Nephron (organoid): ENCODE measurements at regions not wholly inside any gene's neighbourhood (a gene's known extent, or its start where the extent isn't known, plus 50 kb on each side); places are given as distances from the start of the nearest gene placed in this dataset.

Experiments
- H3K27ac Mint-ChIP-seq, 3 experiments: 2 replicates each; pipeline ENCODE4 v1.8.0; 2020; ENCODE audit warnings: mixed read lengths in 3 of 3, mild to moderate bottlenecking in 2 of 3, moderate library complexity in 1 of 3
- H3K27me3 Mint-ChIP-seq: 2 replicates; pipeline ENCODE4 v1.8.0; 2021; ENCODE audit warnings: low read depth, mild to moderate bottlenecking, moderate library complexity, mixed read lengths
- H3K36me3 Mint-ChIP-seq: 2 replicates; pipeline ENCODE4 v1.8.0; 2020; ENCODE audit warnings: low read depth, mixed read lengths
- H3K4me1 Mint-ChIP-seq: 2 replicates; pipeline ENCODE4 v1.8.0; 2020; ENCODE audit warnings: mixed read lengths
- H3K4me3 Mint-ChIP-seq, 3 experiments: 2 replicates each; pipeline ENCODE4 v1.8.0; 2020; ENCODE audit warnings: mild to moderate bottlenecking in 3 of 3, mixed read lengths in 3 of 3, moderate library complexity in 2 of 3
- H3K9me3 Mint-ChIP-seq: 2 replicates; pipeline ENCODE4 v1.8.0; 2020; ENCODE audit warnings: mixed read lengths
- CTCF ChIP-seq, 3 experiments: fragments of 200-600 bp; sonication (generic); IDR thresholded peaks; one replicate each; pipeline ENCODE4 v1.5.0; 2021; ENCODE audit warnings: antibody characterized with exemption in 3 of 3; ENCODE audit not compliant: unreplicated experiment in 3 of 3

GRCh38 chr1:80769208-80769750 is 1031.5 kb upstream of the ADGRL2 start:
- H3K27me3 Mint-ChIP-seq, result no peaks in the 10 kb centered on the region
- no peaks in the 10 kb centered on the region for H3K9me3 Mint-ChIP-seq
- no peak for TF ChIP-seq CTCF (IDR thresholded peaks at IDR 0.05; ENCODE audit: unreplicated experiment in 3 of 3)
- H3K4me3 Mint-ChIP-seq, result no peak overlapping the region
- H3K4me1 Mint-ChIP-seq, result peaks cover 5% of the 10 kb centered on the region
- no peaks in the 10 kb centered on the region for H3K36me3 Mint-ChIP-seq
- H3K27ac Mint-ChIP-seq, result no peak overlapping the region

GRCh38 chr1:80767711-80768110 is 1033.0 kb upstream of the ADGRL2 start:
- Mint-ChIP-seq H3K36me3 (no peaks in the 10 kb centered on the region), H3K27ac (no peak overlapping the region), H3K4me3 (no peak overlapping the region), H3K9me3 (no peaks in the 10 kb centered on the region), H3K27me3 (no peaks in the 10 kb centered on the region), H3K4me1 (peaks cover 5% of the 10 kb centered on the region)
- TF ChIP-seq CTCF (IDR thresholded peaks at IDR 0.05; ENCODE audit: unreplicated experiment in 3 of 3), result no peak

GRCh38 chr1:80759354-80759753 is 1041.4 kb upstream of the ADGRL2 start:
- Mint-ChIP-seq H3K36me3 (no peaks in the 10 kb centered on the region), H3K4me1 (no peaks in the 10 kb centered on the region), H3K27ac (no peak overlapping the region), H3K27me3 (no peaks in the 10 kb centered on the region), H3K4me3 (no peak overlapping the region), H3K9me3 (no peaks in the 10 kb centered on the region)
- TF ChIP-seq CTCF (IDR thresholded peaks at IDR 0.05; ENCODE audit: unreplicated experiment in 3 of 3), result no peak

- no peak for TF ChIP-seq CTCF (IDR thresholded peaks at IDR 0.05; ENCODE audit: unreplicated experiment in 3 of 3)
- peaks cover 6% of the 10 kb centered on the region for H3K9me3 Mint-ChIP-seq
- no peak overlapping the region for H3K4me3 Mint-ChIP-seq
- H3K36me3 Mint-ChIP-seq, result peaks cover 1% of the 10 kb centered on the region
- no peaks in the 10 kb centered on the region for H3K27me3 Mint-ChIP-seq
- no peak overlapping the region for H3K27ac Mint-ChIP-seq
- H3K4me1 Mint-ChIP-seq, result no peaks in the 10 kb centered on the region
Observed at GRCh38 chr1:80755944-80756343, 1044.8 kb upstream of the ADGRL2 start.

- Mint-ChIP-seq H3K36me3 (peaks cover 7% of the 10 kb centered on the region), H3K4me1 (no peaks in the 10 kb centered on the region), H3K9me3 (peaks cover 11% of the 10 kb centered on the region), H3K27ac (no peak overlapping the region), H3K27me3 (no peaks in the 10 kb centered on the region), H3K4me3 (no peak overlapping the region)
- no peak for TF ChIP-seq CTCF (IDR thresholded peaks at IDR 0.05; ENCODE audit: unreplicated experiment in 3 of 3)
Observed at GRCh38 chr1:80751204-80751603, 1049.5 kb upstream of the ADGRL2 start.

GRCh38 chr1:80731241-80731894 is 1069.4 kb upstream of the ADGRL2 start:
- no peak for TF ChIP-seq CTCF (IDR thresholded peaks at IDR 0.05; ENCODE audit: unreplicated experiment in 3 of 3)
- Mint-ChIP-seq H3K4me1 (no peaks in the 10 kb centered on the region), H3K27ac (no peak overlapping the region), H3K4me3 (no peak overlapping the region), H3K27me3 (no peaks in the 10 kb centered on the region), H3K36me3 (peaks cover 11% of the 10 kb centered on the region), H3K9me3 (peaks cover 15% of the 10 kb centered on the region)
